Stimulated activated naive CD4-positive, alpha-beta T cell (primary cell): ENCODE measurements at regions not wholly inside any gene's neighbourhood (a gene's known extent, or its start where the extent isn't known, plus 50 kb on each side); places are given as distances from the start of the nearest gene placed in this dataset.

Source experiments
- DNase-seq, 6 experiments: peaks; one replicate each; lab custom pipeline; 2025; lab: John Stamatoyannopoulos, UW

DNA sequence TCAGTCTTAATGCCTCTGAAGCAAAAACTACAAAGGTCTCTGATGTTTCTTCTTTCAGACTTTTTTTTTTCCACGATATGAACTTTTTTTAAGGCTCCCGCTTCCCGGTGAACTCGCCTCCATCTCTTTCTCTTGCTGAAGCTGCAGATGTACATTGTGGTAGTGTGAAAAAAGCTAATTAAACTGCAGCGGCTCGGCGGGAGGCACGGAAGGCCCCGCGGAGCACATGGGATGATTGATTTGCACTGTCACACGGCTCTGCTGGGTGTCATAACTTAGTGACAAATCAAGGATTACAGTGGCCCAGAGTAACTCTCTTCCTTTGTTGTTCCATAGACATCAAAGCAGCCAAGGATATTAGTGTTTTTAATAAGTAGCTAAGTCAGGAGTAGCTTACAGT, 196.3 kb downstream of the AXIN2 start:
- DNase-seq, result no peak

DNA sequence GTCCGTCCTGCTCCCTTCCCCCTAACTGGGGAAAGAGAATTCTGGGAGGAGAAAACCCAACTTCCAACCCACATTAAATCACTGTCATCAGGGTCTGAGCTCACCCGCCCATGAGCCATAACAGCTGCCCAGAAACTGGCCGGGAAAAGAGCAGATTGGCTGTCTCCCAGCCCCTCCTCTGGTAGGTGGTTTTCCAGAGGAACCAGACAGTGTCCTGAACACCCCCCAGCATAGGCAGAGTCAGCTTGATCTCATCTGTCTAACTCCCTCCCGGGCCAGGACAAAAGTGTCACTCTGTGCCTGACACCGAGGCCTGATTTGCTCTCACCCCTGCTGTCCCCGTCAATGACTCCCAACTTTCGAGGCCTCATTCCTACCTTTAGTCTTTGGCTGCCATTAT, 197.0 kb downstream of the AXIN2 start:
- no peak for DNase-seq

DNA sequence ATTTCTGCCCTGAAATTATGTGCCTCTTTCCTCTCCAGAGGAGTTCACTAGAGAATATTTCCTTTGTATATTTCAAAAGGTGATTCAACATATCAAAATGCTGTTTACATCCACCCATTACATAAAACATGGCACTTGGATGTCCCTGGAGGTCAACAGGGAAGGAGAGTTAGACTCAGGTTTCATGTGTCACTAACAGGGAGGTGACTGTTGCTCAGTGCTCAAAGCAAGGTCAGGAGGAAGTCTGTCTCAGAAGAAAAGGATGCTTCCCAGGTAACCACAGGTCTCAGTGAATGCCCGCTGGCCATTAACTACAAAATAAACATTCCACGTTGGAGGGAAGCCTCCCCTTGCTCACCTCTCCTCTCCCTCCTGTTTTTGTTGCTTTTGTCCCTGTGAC, 198.6 kb downstream of the AXIN2 start:
- no peak for DNase-seq

DNA sequence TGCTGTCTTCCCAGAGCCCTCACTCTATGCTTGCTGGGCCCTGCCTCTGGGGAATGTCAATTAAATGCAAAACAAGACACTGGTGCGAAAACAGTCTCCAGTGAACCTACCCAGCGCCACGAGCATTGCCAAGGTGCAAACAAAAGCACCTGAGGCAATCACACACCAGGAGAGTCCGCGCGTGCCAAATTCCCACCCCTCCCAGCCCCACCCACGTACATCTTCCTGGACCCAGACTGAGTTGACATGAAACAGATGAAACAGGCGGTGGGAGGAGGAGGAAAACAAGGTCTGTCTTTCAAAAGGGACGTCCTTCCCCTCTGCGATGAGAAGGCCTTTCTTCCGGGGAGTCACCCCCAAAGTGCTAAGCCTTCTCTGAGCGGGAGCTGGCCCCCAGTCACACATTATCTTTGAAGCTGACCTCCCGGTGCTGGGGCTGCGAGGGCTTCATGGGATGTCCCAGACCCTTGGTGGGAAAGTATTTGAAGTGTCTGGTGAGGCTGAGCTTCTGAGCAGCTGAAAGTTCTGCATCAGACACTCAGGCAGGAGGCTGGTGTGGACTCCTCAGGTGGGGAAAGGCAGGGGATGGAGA, 200.4 kb downstream of the AXIN2 start:
- DNase-seq, result no peak

DNA sequence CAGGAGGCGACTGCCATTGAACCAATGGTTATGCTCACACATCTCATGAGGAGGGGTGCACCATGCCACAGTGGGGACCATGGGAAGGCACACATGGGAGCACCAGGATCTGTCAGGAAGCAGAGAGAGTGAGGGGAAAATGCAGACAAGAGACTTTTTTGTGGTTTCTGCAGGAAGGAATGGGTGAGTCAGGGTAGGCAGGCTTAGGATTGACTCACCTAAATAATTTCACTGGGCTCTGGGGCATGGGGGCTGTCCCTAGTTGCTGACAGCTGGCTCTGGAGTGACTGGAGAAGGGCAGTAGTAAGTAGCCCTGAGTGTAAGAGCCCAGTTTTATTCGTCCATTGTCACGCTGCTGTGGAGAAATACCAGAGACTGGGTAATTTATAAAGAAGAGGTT, 202.4 kb downstream of the AXIN2 start:
- no peak for DNase-seq

DNA sequence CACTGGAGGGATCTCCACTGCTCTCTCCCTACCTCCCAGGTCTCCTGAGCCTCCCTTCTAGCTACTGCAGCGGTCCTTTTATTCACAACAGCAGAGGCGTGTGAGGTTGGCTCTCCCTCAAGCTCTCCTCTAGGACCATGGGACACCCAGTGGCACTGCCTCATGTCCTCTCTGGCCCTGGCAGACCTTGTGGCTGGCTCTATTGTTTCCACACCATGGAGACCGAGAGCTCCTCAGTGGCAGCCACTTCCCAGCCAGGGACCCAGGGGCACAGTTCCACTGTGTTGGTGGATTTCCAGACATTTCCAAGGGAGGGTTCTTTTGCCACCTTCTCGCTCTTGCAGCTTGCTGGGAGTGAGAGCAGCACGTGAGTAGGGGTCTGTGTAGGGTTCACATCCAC, 204.9 kb downstream of the AXIN2 start:
- DNase-seq, result no peak

DNA sequence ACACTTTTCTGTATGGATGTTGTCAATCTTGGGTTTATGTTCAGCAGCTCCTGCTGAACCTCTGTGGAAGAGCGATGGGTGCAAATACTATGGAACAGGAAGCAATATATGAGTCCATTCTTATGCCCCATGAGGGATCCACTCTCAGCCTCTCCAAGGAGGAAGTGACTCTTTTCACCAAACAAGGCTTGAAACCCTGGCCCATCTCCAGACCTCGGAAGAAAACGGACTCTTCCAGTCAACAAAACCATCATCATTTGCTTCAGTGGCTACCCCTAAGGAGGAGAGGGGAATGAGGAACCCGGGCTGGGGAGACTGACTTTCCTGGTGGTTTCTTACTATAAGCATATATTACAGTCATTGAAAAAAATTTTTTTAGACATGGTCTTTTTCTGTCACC, 206.2 kb downstream of the AXIN2 start:
- no peak for DNase-seq

DNA sequence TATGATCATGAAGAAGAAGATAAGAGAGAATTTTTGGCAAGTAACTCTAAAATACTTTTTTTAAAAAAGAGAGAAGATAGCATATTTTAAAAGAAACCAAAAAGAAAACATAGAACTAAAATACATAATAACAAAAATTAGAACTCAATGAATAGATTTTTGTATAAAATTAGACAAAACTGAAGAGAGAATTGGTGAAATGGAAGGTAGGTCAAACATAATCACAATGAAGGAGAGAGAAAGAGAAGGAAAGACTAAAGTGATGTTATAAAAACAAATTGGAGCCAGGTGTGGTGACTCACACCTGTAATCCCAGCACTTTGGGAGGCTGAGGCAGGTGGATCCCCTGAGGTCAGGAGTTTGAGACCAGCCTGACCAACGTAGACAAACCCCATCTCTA, 211.5 kb downstream of the AXIN2 start:
- DNase-seq, result no peak

DNA sequence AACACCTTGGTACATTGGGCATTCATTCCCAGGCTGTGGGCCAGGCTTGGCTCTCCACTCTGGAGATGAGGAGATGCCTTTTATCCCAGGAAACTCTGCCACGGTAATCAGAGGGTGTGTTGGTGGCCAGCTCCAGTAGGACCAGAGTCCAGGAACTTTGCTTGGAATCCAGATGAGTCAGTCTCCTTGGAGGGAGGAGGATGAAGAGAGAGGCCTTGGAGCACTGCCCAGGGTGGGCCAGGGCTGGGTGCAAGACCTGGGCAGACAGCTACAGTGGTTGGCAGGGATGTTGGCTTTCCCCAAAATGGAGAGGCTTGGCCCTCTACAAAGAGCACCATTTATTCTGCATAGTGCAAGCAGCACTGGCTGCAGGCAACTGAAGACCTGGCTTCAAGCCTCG, 209.0 kb downstream of the RGS9 start:
- no peak for DNase-seq

- peak in 3 of 6 experiments; percentile 12 to 40 (median 37) for DNase-seq
These were observed 208.3 kb downstream of the RGS9 start for GRCh38 chr17:65345261-65346005.

DNA sequence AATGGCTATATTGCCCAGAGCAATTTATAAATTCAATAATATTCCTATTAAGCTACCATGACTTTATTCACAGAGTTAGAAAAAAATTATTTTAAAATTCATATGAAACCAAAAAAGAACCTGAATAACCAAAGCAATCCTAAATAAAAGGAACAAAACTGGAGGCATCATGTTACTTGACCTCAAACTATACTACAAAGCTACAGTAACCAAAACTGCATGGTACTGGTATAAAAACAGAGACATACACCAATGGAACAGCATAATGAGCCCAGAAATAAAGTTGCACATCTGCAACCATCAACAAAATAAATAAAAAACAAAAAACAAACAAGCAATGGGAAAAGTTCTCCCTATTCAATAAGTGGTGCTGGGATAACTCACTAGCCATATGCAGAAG, 203.2 kb downstream of the RGS9 start:
- DNase-seq, result no peak

GRCh38 chr17:65334406-65334805, 197.2 kb downstream of the RGS9 start:
- no peak for DNase-seq

DNA sequence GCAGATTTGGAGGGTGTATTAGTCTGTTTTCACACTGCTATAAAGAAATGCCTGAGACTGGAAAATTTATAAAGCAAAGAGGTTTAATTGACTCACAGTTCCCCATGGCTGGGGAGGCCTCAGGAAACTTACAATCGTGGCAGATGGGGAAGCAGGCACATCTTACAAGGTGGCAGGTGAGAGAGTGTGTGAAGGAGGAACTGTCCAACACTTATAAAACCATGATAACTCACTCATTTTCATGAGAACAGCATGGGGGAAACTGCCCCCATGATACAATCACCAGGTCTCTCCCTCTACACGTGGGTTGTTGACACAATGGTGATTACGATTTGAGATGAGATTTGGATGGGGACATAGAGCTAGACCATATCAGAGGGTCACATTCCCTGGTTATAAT, 195.6 kb downstream of the RGS9 start:
- DNase-seq, result no peak

DNA sequence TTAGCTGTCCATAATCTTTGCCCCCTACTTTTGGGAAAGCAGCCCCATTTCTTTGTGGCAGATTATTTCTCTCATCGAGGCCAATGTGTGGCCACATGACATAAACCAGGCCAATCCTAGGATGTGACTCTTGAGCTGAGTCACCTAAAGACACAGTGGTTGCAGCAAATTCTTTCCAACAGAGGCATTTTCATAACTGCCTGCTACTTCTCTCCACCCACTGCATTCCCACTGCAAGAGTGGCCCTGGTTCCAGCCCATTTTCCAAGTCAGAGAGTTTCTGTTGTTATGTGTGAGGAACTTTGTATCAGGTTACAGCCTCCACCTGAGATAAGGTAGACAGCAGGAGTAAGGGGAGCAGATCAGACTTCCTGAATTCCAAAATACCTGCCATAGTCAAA, 195.2 kb downstream of the RGS9 start:
- no peak for DNase-seq

DNA sequence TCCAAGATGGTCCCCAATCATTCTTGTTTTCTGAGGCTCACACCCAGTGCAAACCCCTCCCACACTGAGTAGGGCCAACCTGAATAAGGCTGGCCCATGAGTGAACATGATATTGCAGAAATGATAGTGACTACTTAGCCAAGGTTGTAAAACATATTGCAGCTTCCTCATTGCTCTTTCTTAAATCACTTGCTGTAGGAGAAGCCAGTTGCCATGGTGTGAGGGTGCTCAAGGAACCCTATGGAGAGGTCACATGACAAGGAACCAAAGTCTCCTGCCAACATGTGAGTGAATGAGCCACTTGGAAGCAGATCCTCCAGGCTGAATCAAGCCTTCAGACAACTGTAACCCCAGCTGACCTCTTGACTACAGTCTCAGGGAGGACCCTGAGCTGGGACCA, 191.4 kb downstream of the RGS9 start:
- DNase-seq, result no peak

- no peak for DNase-seq
These were observed 187.6 kb downstream of the RGS9 start for GRCh38 chr17:65324611-65325342.

GRCh38 chr17:65323049-65323448, 185.9 kb downstream of the RGS9 start:
- no peak for DNase-seq

GRCh38 chr17:65320820-65321219, 183.7 kb downstream of the RGS9 start:
- DNase-seq, result no peak

DNA sequence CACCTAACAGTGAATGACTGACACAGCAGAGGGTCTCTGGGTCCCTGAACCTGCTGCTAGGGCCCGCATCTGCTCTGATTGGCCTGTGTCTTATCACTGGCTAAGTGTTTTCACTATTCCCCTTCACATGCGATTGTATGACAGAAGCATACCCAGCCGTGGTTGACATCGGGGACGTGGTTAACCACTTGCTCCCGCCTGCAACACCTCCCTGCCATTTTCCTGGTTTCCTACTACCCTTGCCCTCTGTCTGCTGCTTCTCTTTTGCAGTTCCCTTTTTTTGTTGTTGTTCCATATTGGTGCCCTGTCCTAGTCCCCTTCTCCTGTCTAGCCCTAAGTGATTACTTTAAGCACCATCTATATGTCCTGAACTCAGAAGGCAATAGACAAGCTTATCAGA, 177.0 kb downstream of the RGS9 start:
- no peak for DNase-seq

DNA sequence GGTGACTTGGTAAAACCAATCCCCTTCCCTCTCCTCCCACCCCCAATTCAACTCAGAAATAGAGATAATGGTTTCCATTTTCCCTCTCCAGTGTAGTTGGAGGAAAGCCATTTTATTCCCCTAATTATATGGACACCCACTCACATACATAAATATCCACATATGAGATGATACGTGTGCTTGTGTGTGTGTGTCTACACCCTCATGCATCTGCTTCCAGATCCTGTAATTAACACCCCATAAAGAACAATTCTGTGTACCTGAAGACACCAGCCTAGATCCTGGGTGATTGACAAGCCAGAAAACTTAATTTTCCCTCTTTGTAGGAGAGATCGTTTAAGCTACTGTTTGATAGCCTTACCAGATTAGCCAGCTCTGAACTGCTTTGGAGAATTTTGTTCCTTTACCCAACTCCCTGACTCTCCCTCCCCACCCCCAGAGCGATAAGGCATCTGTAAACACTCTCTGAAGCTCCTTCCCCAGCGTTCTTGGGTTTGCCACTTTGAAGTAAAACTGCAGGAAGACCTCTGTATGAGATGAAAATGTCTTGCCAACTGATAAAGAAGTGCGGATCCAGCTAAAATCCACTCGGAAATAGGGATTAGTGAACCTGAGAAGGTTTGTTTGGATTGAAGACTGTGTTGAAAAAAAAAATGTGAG, 175.7 kb downstream of the RGS9 start:
- DNase-seq, result no peak

- DNase-seq, result no peak
These were observed 174.1 kb downstream of the RGS9 start for GRCh38 chr17:65311261-65311660.

- DNase-seq, result no peak
These were observed 170.8 kb downstream of the RGS9 start for GRCh38 chr17:65307961-65308316.
